Retinal pigment epithelial cell (primary cell): ENCODE measurements at regions not wholly inside any gene's neighbourhood (a gene's known extent, or its start where the extent isn't known, plus 50 kb on each side); places are given as distances from the start of the nearest gene placed in this dataset.

Source experiments
- DNase-seq: peaks from one replicate; pipeline ENCODE4 v3.0.0-alpha.2; 2010; ENCODE audit warnings: low read depth
- H3K4me3 ChIP-seq: 2 replicates; pipeline ENCODE4 v1.5.1; 2011; ENCODE audit warnings: mild to moderate bottlenecking, low read length, control low read depth, moderate library complexity
- CTCF ChIP-seq: conservative IDR thresholded peaks from 2 replicates; pipeline ENCODE4 v1.5.1; 2011; ENCODE audit warnings: low read depth, low read length, control low read depth, inconsistent platforms

GRCh38 chr2:67339234-67339885, 57.8 kb upstream of the ETAA1 start:
- TF ChIP-seq CTCF, result no peak
- H3K4me3 ChIP-seq, result no peak overlapping the region
- no peak for DNase-seq

GRCh38 chr2:67340133-67341011, 56.8 kb upstream of the ETAA1 start:
- H3K4me3 ChIP-seq, result no peak overlapping the region
- no peak for DNase-seq
- TF ChIP-seq CTCF, result no peak

- TF ChIP-seq CTCF, result no peak
- no peak overlapping the region for H3K4me3 ChIP-seq
- no peak for DNase-seq
Observed at GRCh38 chr2:67341012-67341318, 56.2 kb upstream of the ETAA1 start.

- H3K4me3 ChIP-seq, result no peak overlapping the region
- no peak for TF ChIP-seq CTCF
- DNase-seq, result no peak
Observed at GRCh38 chr2:67341336-67341735, 55.8 kb upstream of the ETAA1 start.

GRCh38 chr2:67342394-67342793, 54.7 kb upstream of the ETAA1 start:
- H3K4me3 ChIP-seq, result no peak overlapping the region
- TF ChIP-seq CTCF, result no peak
- DNase-seq, result no peak

- no peak for TF ChIP-seq CTCF
- no peak overlapping the region for H3K4me3 ChIP-seq
- no peak for DNase-seq
Observed at GRCh38 chr2:67346718-67347407, 50.3 kb upstream of the ETAA1 start.
